Activated T-cell treated with anti-CD3 and anti-CD28 coated beads, Interleukin-2, amount 50 U/mL, for 24 hours (primary cell): ENCODE measurements at regions not wholly inside any gene's neighbourhood (a gene's known extent, or its start where the extent isn't known, plus 50 kb on each side); places are given as distances from the start of the nearest gene placed in this dataset.

Source experiments
- DNase-seq: peaks from one replicate; pipeline ENCODE4 v3.0.0-alpha.2; 2020
- H3K27ac Mint-ChIP-seq: 2 replicates; pipeline ENCODE4 v1.8.0; 2020; ENCODE audit warnings: mild to moderate bottlenecking, mixed read lengths
- H3K27me3 Mint-ChIP-seq: 2 replicates; pipeline ENCODE4 v1.8.0; 2020; ENCODE audit warnings: mixed read lengths
- H3K36me3 Mint-ChIP-seq: 2 replicates; pipeline ENCODE4 v1.8.0; 2020; ENCODE audit warnings: low read depth, mixed read lengths
- H3K4me1 Mint-ChIP-seq: 2 replicates; pipeline ENCODE4 v1.8.0; 2020; ENCODE audit warnings: low read depth, mixed read lengths
- H3K4me3 Mint-ChIP-seq: 2 replicates; pipeline ENCODE4 v1.8.0; 2020; ENCODE audit warnings: mild to moderate bottlenecking, moderate library complexity, mixed read lengths
- H3K9me3 Mint-ChIP-seq: 2 replicates; pipeline ENCODE4 v1.8.0; 2020; ENCODE audit warnings: mixed read lengths

DNA sequence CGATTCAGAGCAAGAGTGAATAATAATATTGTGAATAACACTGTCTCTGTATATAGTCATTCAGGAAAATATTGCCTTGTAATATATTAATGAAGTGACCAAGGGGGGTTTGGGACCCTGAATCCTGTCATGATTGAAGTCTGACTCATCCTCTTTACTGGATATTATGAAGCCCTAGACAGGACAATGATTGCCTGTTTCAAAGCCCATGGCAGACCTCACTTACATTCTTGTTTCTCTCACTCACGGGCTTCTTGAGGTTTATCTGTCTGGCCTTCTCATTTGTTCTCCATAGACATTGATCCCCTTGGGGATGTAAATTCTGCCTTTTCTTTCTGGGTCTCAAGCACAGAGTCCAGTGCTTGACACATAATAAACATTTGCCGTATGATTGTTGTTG, 449.3 kb upstream of the THRB start:
- no peak for DNase-seq
- H3K36me3 Mint-ChIP-seq, result no peaks in the 10 kb centered on the region
- no peak overlapping the region for H3K27ac Mint-ChIP-seq
- peaks cover 3% of the 10 kb centered on the region for H3K9me3 Mint-ChIP-seq
- H3K4me1 Mint-ChIP-seq, result no peaks in the 10 kb centered on the region
- H3K27me3 Mint-ChIP-seq, result no peaks in the 10 kb centered on the region
- no peak overlapping the region for H3K4me3 Mint-ChIP-seq

DNA sequence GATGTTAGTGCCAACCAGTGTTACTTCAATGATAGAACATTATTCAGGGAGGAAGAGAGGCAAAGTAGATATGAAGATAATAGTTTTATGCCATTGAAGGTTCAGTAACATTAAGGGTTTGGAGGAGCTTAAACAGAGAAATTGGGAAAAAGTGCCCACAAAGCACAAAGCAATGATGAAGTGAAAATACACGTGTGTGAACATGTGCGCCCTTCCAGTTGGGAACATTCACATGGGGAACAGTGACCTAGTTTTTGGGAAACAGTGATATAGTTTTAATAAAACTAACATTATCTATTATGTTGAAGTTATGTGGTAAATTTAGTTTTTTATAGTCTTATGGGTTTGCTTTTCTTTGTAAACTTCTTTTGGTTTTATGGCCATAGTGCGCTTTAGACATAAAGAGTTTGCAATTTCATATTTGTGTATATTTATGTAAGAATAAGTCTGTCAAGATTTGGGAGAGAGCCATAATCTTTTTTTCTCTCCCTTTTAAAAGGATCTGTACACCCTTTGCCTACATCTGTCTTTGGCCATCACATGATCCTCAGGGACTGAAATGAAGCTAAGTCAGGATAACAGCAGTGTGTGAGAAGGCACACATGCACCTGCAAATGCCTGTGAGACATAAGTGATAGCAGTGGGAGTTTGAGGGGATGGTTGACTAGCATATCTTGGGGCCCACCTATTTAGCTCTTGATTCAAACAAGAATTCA, 450.3 kb upstream of the THRB start:
- Mint-ChIP-seq H3K27me3 (no peaks in the 10 kb centered on the region), H3K36me3 (no peaks in the 10 kb centered on the region), H3K9me3 (peaks cover 5% of the 10 kb centered on the region), H3K4me1 (no peaks in the 10 kb centered on the region), H3K4me3 (no peak overlapping the region), H3K27ac (no peak overlapping the region)
- DNase-seq, result no peak

GRCh38 chr3:24945563-24945962, 450.9 kb upstream of the THRB start:
- Mint-ChIP-seq H3K4me1 (no peaks in the 10 kb centered on the region), H3K27me3 (no peaks in the 10 kb centered on the region), H3K9me3 (peaks cover 5% of the 10 kb centered on the region), H3K27ac (no peak overlapping the region), H3K4me3 (no peak overlapping the region), H3K36me3 (no peaks in the 10 kb centered on the region)
- DNase-seq, result no peak

- Mint-ChIP-seq H3K27me3 (no peaks in the 10 kb centered on the region), H3K4me1 (no peaks in the 10 kb centered on the region), H3K9me3 (peaks cover 2% of the 10 kb centered on the region), H3K36me3 (no peaks in the 10 kb centered on the region), H3K4me3 (no peak overlapping the region), H3K27ac (no peak overlapping the region)
- DNase-seq, result no peak
Measured at GRCh38 chr3:24947103-24947502, 452.5 kb upstream of the THRB start.

GRCh38 chr3:24951180-24951579, 456.5 kb upstream of the THRB start:
- Mint-ChIP-seq H3K4me1 (no peaks in the 10 kb centered on the region), H3K9me3 (peaks cover 2% of the 10 kb centered on the region), H3K27me3 (no peaks in the 10 kb centered on the region), H3K36me3 (no peaks in the 10 kb centered on the region), H3K4me3 (no peak overlapping the region), H3K27ac (no peak overlapping the region)
- no peak for DNase-seq

- Mint-ChIP-seq H3K4me3 (no peak overlapping the region), H3K9me3 (peaks cover 2% of the 10 kb centered on the region), H3K27me3 (no peaks in the 10 kb centered on the region), H3K4me1 (no peaks in the 10 kb centered on the region), H3K27ac (no peak overlapping the region), H3K36me3 (no peaks in the 10 kb centered on the region)
- DNase-seq, result no peak
Measured at GRCh38 chr3:24952388-24952787, 457.7 kb upstream of the THRB start.

GRCh38 chr3:24953060-24953771, 458.6 kb upstream of the THRB start:
- no peak for DNase-seq
- Mint-ChIP-seq H3K9me3 (peaks cover 2% of the 10 kb centered on the region), H3K4me1 (no peaks in the 10 kb centered on the region), H3K4me3 (no peak overlapping the region), H3K27me3 (no peaks in the 10 kb centered on the region), H3K36me3 (no peaks in the 10 kb centered on the region), H3K27ac (no peak overlapping the region)

- no peaks in the 10 kb centered on the region for H3K36me3 Mint-ChIP-seq
- no peak overlapping the region for H3K27ac Mint-ChIP-seq
- H3K4me3 Mint-ChIP-seq, result no peak overlapping the region
- no peaks in the 10 kb centered on the region for H3K4me1 Mint-ChIP-seq
- H3K9me3 Mint-ChIP-seq, result no peaks in the 10 kb centered on the region
- H3K27me3 Mint-ChIP-seq, result no peaks in the 10 kb centered on the region
- DNase-seq, result no peak
Measured at GRCh38 chr3:24956613-24957012, 462.0 kb upstream of the THRB start.

GRCh38 chr3:24958271-24958670, 463.6 kb upstream of the THRB start:
- H3K36me3 Mint-ChIP-seq, result no peaks in the 10 kb centered on the region
- DNase-seq, result no peak
- H3K4me3 Mint-ChIP-seq, result no peak overlapping the region
- H3K27ac Mint-ChIP-seq, result no peak overlapping the region
- no peaks in the 10 kb centered on the region for H3K27me3 Mint-ChIP-seq
- no peaks in the 10 kb centered on the region for H3K4me1 Mint-ChIP-seq
- H3K9me3 Mint-ChIP-seq, result no peaks in the 10 kb centered on the region

DNA sequence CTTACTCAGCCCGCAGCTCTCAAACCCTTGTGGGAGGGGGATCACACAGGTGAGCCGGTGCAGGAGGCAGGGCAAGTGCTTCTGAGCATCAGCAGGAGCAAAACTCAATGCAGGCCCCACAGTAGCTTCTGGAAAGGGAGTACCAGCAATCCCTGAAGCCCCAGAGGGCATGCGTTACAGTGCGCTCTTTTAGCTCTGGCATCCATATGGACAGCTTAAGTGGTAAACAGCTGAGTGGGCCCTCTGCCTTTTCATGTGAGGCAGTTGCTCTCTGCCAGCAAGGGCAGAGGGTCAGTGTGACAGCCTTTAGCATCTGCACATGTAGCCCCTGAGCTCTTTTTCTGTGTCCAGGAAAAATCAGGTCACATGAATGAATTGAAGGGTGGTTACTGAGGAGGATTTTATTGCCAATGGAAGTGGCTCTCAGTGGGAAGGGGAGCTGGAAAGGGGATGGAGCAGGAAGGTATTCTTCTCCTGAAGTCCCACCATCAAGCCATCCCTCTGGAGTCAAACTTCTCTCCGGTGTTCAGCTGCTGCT, 464.3 kb upstream of the THRB start:
- H3K27me3 Mint-ChIP-seq, result no peaks in the 10 kb centered on the region
- no peaks in the 10 kb centered on the region for H3K9me3 Mint-ChIP-seq
- H3K27ac Mint-ChIP-seq, result no peak overlapping the region
- no peaks in the 10 kb centered on the region for H3K4me1 Mint-ChIP-seq
- DNase-seq, result no peak
- no peak overlapping the region for H3K4me3 Mint-ChIP-seq
- H3K36me3 Mint-ChIP-seq, result no peaks in the 10 kb centered on the region

GRCh38 chr3:24963762-24964625, 464.1 kb upstream of the RARB start:
- no peak for DNase-seq
- no peaks in the 10 kb centered on the region for H3K4me1 Mint-ChIP-seq
- no peak overlapping the region for H3K27ac Mint-ChIP-seq
- H3K27me3 Mint-ChIP-seq, result no peaks in the 10 kb centered on the region
- no peaks in the 10 kb centered on the region for H3K9me3 Mint-ChIP-seq
- no peak overlapping the region for H3K4me3 Mint-ChIP-seq
- no peaks in the 10 kb centered on the region for H3K36me3 Mint-ChIP-seq

- Mint-ChIP-seq H3K9me3 (peaks cover under 1% of the 10 kb centered on the region), H3K27me3 (no peaks in the 10 kb centered on the region), H3K27ac (no peak overlapping the region), H3K36me3 (no peaks in the 10 kb centered on the region), H3K4me1 (no peaks in the 10 kb centered on the region), H3K4me3 (no peak overlapping the region)
- no peak for DNase-seq
Measured at GRCh38 chr3:24965706-24966385, 462.2 kb upstream of the RARB start.

DNA sequence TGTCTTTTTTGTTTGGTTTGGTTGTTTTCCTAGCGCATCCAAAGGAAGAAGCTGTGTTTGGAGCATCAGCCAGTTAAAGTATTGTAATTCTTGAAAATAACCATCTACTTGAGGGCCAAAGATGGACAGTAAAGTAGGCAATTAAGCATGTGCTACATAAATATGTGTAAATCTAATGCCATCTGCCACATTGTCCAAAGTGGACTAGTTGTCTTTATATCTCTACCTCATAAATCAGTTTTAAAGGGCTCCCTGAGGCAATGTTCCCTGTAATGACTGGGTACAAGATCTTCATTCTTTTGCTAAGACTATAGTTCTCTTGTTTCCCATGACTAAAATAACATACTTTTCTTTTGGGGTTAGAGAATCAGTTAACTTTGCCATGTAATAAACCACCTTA, 460.0 kb upstream of the RARB start:
- no peaks in the 10 kb centered on the region for H3K4me1 Mint-ChIP-seq
- no peaks in the 10 kb centered on the region for H3K27me3 Mint-ChIP-seq
- H3K27ac Mint-ChIP-seq, result no peak overlapping the region
- no peak overlapping the region for H3K4me3 Mint-ChIP-seq
- peaks cover 4% of the 10 kb centered on the region for H3K9me3 Mint-ChIP-seq
- no peaks in the 10 kb centered on the region for H3K36me3 Mint-ChIP-seq
- no peak for DNase-seq

GRCh38 chr3:24972491-24972890, 455.6 kb upstream of the RARB start:
- H3K9me3 Mint-ChIP-seq, result peaks cover 15% of the 10 kb centered on the region
- no peaks in the 10 kb centered on the region for H3K4me1 Mint-ChIP-seq
- H3K27ac Mint-ChIP-seq, result no peak overlapping the region

More at GRCh38 chr3:24972491-24972890, 455.6 kb upstream of the RARB start:
- H3K36me3 Mint-ChIP-seq, result no peaks in the 10 kb centered on the region
- no peak for DNase-seq
- no peaks in the 10 kb centered on the region for H3K27me3 Mint-ChIP-seq
- H3K4me3 Mint-ChIP-seq, result no peak overlapping the region
